Peyer's patch (tissue), 4 donors: ENCODE measurements at regions not wholly inside any gene's neighbourhood (a gene's known extent, or its start where the extent isn't known, plus 50 kb on each side); places are given as distances from the start of the nearest gene placed in this dataset.
"Not testable (repeated sequence)": the region's sequence is repeated elsewhere in the genome, so short reads cannot be mapped to it uniquely, and the experiment has no call there.

ENCODE experiments used
- POLR2A ChIP-seq, 2 donors: fragments of 450-650 bp; IDR thresholded peaks; one replicate each; pipeline ENCODE4 v1.5.1; 2017; ENCODE audit warnings: antibody characterized with exemption in 2 of 2, mild to moderate bottlenecking in 2 of 2, moderate library complexity in 2 of 2
- TF ChIP-seq, protein P1 (sequence below), 6 experiments: fragments of 450-650 bp in 4 of 6; fragments of 200-600 bp in 2 of 6; sonication (generic) in 1 of 6; IDR thresholded peaks; one replicate each; pipeline ENCODE4 v1.5.1; 2017 to 2019; ENCODE audit warnings: antibody characterized with exemption in 6 of 6, mild to moderate bottlenecking in 3 of 6, moderate library complexity in 1 of 6

DNA sequence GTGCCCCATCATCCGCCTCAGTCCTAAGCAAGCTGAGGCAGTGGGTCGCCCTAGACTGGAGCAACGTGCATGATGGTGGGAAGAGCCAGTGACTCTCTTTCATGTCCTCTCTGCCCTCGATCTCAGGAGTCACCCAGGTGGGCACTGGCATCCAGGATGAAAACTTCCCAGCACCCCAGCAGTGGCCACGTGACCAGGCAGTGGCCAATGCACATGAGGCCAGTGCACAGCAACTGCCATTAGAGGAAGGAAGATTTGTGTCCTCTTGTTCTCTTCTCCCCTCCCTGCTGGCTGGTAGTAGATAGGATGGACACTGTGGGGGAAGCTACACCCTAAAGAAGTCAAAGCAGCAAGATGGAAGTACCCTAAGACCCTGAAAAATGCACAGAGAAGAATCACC is 334.1 kb upstream of the SULF2 start:
- TF ChIP-seq, protein P1, sequence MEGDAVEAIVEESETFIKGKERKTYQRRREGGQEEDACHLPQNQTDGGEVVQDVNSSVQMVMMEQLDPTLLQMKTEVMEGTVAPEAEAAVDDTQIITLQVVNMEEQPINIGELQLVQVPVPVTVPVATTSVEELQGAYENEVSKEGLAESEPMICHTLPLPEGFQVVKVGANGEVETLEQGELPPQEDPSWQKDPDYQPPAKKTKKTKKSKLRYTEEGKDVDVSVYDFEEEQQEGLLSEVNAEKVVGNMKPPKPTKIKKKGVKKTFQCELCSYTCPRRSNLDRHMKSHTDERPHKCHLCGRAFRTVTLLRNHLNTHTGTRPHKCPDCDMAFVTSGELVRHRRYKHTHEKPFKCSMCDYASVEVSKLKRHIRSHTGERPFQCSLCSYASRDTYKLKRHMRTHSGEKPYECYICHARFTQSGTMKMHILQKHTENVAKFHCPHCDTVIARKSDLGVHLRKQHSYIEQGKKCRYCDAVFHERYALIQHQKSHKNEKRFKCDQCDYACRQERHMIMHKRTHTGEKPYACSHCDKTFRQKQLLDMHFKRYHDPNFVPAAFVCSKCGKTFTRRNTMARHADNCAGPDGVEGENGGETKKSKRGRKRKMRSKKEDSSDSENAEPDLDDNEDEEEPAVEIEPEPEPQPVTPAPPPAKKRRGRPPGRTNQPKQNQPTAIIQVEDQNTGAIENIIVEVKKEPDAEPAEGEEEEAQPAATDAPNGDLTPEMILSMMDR (IDR thresholded peaks at IDR 0.05), result not testable (repeated sequence)
- not testable (repeated sequence) for TF ChIP-seq POLR2A (IDR thresholded peaks at IDR 0.05)
